Sigmoid colon (tissue), 4 donors: ENCODE measurements at regions not wholly inside any gene's neighbourhood (a gene's known extent, or its start where the extent isn't known, plus 50 kb on each side); places are given as distances from the start of the nearest gene placed in this dataset.

Experiments
- EP300 ChIP-seq, 4 donors: sonication (generic); formaldehyde crosslinking; IDR thresholded peaks; one replicate each; pipeline ENCODE4 v1.6.1; 2017; ENCODE audit warnings: antibody characterized with exemption in 4 of 4
- POLR2A ChIP-seq, 2 donors: fragments of 450-650 bp; IDR thresholded peaks; one replicate each; pipeline ENCODE4 v1.6.1; 2016; ENCODE audit warnings: antibody characterized with exemption in 2 of 2, mild to moderate bottlenecking in 2 of 2, moderate library complexity in 2 of 2
- POLR2AphosphoS5 ChIP-seq, 4 donors: sonication (generic); formaldehyde crosslinking; IDR thresholded peaks; one replicate each; pipeline ENCODE4 v1.6.1; 2017; ENCODE audit warnings: antibody characterized with exemption in 4 of 4
- TF ChIP-seq, protein P1 (sequence below), 4 experiments: fragments of 450-650 bp in 3 of 4; fragments of 200-600 bp in 1 of 4; IDR thresholded peaks; one replicate each; pipeline ENCODE4 v1.5.1; 2016 to 2019; ENCODE audit warnings: antibody characterized with exemption in 4 of 4, mild to moderate bottlenecking in 3 of 4, moderate library complexity in 2 of 4

DNA sequence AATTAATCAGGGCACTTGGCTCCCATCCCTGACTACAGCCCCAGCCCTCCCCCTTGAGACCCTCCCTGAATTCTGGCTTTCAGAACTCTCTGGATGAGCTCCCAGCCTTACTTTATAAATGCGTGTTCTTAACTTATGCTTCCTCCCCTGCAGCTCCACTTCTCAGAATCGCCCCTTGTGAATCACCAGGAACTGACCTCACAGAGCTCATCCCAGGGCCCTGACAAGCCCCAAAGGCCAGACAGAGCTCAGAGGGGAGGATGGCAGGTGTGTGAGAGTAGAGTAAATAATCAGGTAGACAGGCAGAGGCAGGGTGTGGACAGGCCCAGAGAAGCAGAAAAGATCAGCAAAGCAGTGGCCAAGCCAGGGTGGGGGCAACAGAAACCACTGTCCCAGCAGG lies 68.2 kb upstream of the FOXN3 start:
- TF ChIP-seq POLR2A (IDR thresholded peaks at IDR 0.05), result no peak
- TF ChIP-seq, protein P1, sequence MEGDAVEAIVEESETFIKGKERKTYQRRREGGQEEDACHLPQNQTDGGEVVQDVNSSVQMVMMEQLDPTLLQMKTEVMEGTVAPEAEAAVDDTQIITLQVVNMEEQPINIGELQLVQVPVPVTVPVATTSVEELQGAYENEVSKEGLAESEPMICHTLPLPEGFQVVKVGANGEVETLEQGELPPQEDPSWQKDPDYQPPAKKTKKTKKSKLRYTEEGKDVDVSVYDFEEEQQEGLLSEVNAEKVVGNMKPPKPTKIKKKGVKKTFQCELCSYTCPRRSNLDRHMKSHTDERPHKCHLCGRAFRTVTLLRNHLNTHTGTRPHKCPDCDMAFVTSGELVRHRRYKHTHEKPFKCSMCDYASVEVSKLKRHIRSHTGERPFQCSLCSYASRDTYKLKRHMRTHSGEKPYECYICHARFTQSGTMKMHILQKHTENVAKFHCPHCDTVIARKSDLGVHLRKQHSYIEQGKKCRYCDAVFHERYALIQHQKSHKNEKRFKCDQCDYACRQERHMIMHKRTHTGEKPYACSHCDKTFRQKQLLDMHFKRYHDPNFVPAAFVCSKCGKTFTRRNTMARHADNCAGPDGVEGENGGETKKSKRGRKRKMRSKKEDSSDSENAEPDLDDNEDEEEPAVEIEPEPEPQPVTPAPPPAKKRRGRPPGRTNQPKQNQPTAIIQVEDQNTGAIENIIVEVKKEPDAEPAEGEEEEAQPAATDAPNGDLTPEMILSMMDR (IDR thresholded peaks at IDR 0.05), result no peak
- TF ChIP-seq POLR2AphosphoS5 (IDR thresholded peaks at IDR 0.05), result no peak
- no peak for TF ChIP-seq EP300 (IDR thresholded peaks at IDR 0.05)
